BLaER1 treated with 17β-estradiol and CSF1 and Interleukin-3, amounts not matched to agents 10 nM and 100 nM (cell line): ENCODE measurements at regions not wholly inside any gene's neighbourhood (a gene's known extent, or its start where the extent isn't known, plus 50 kb on each side); places are given as distances from the start of the nearest gene placed in this dataset.

Source experiments
- H3K27ac ChIP-seq, 11 experiments: shearing (Covaris generic); formaldehyde crosslinking; 2 replicates each; pipeline ENCODE4 v1.8.1; 2022
- H3K27me3 ChIP-seq, 11 experiments: shearing (Covaris generic); formaldehyde crosslinking; 2 replicates each; pipeline ENCODE4 v1.8.1; 2022
- H3K36me3 ChIP-seq, 11 experiments: shearing (Covaris generic); formaldehyde crosslinking; 2 replicates each; pipeline ENCODE4 v1.8.1; 2022
- H3K4me1 ChIP-seq, 10 experiments: shearing (Covaris generic); formaldehyde crosslinking; 2 replicates each; pipeline ENCODE4 v1.8.1; 2022
- H3K4me2 ChIP-seq, 11 experiments: shearing (Covaris generic); formaldehyde crosslinking; 2 replicates each; pipeline ENCODE4 v1.8.1; 2022
- H3K4me3 ChIP-seq, 10 experiments: shearing (Covaris generic); formaldehyde crosslinking; 2 replicates each; pipeline ENCODE4 v1.8.1; 2022
- H3K9ac ChIP-seq, 11 experiments: shearing (Covaris generic); formaldehyde crosslinking; 2 replicates each; pipeline ENCODE4 v1.8.1; 2022
- H3K9me3 ChIP-seq, 11 experiments: shearing (Covaris generic); formaldehyde crosslinking; replicated peaks in 1 of 11; 2 replicates each; pipeline ENCODE4 v1.8.1; 2022
- H4K20me1 ChIP-seq, 11 experiments: shearing (Covaris generic); formaldehyde crosslinking; 2 replicates each; pipeline ENCODE4 v1.8.1; 2022
- Cebpa-rat ChIP-seq, 11 experiments: shearing (Covaris generic); IDR thresholded peaks; 2 replicates each; pipeline ENCODE4 v1.8.1; 2022

DNA sequence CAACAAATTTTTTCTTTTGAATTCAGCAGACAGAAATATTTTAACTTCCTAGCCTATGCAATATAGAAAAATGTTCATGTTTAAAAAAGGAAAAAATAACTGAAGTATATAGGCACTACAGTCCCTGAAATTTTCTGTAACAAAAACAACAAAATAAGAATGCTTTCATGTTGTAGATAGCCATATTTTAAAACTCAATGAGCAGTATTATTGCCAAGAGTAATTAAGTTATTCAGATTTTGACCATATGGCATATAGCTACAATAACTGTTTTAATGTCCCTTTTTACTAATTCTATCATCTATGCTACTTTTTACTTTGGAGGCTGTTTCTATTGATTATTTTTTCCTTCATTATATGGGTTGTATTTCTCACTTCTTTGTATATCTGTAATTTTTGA lies 283.3 kb upstream of the RIMS1 start:
- Histone ChIP-seq H3K9me3 (no peaks in the 10 kb centered on the region), H3K4me1 (0 out of 20 replicates have a peak, but pooled peaks cover 0 to 6% (median 0%) of the 10 kb centered on the region in 10 experiments), H3K4me3 (no peak overlapping the region), H3K27ac (no peak overlapping the region), H4K20me1 (no peaks in the 10 kb centered on the region), H3K36me3 (no peaks in the 10 kb centered on the region), H3K9ac (no peak overlapping the region), H3K27me3 (no peaks in the 10 kb centered on the region), H3K4me2 (no peak overlapping the region)
- no peak for TF ChIP-seq Cebpa-rat (IDR thresholded peaks at IDR 0.05)

DNA sequence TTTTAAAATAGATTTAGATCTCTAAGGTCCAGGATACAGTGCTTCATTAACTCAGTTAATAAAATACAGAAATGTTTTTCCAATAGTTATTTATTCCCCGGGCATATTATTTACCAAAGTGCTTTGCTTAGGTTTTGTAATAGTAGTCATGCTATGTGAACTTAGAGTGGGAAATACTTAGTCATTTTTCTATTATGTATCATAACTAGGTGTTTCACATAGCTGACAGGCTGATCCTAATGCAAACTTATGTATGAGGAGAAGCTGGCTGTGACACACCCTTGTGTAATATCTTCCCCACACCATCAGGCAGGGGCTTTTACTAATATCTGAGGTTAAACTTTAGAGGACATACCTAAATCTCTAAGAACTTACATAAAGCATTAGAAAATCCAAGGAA lies 277.7 kb upstream of the RIMS1 start:
- Histone ChIP-seq H3K27me3 (no peaks in the 10 kb centered on the region), H3K4me1 (no peaks in the 10 kb centered on the region), H3K36me3 (no peaks in the 10 kb centered on the region), H3K9me3 (no peaks in the 10 kb centered on the region), H4K20me1 (no peaks in the 10 kb centered on the region), H3K27ac (no peak overlapping the region), H3K4me3 (no peak overlapping the region), H3K4me2 (no peak overlapping the region), H3K9ac (no peak overlapping the region)
- no peak for TF ChIP-seq Cebpa-rat (IDR thresholded peaks at IDR 0.05)

DNA sequence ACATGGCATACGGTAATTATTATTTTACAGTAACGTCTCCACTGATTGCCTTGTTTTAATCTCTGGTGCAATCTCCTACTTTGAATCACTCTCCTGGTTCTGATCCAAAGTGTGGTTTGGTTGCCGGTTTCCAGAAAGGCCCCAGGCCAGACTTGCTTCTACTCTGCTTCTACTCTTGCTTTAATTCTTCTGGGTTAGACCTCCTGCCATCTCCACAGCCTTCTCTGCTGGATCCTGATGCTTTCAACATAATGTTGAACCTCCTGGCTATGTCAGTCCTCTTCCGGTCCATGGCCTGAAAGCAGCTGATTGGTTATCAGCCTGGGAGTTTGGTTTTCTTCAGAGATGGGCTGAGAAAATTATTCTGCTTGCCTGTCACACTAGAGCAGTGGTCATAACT lies 266.5 kb upstream of the RIMS1 start:
- no peaks in the 10 kb centered on the region for H3K36me3 ChIP-seq
- no peaks in the 10 kb centered on the region for H3K27me3 ChIP-seq
- TF ChIP-seq Cebpa-rat (IDR thresholded peaks at IDR 0.05), result no peak
- peaks cover 7 to 18% (median 10%) of the 10 kb centered on the region in 11 experiments for H3K9me3 ChIP-seq
- no peak overlapping the region for H3K9ac ChIP-seq
- no peak overlapping the region for H3K4me3 ChIP-seq
- H3K4me2 ChIP-seq, result no peak overlapping the region
- no peaks in the 10 kb centered on the region for H4K20me1 ChIP-seq
- no peak overlapping the region for H3K27ac ChIP-seq
- H3K4me1 ChIP-seq, result peaks cover 0 to 10% (median 0%) of the 10 kb centered on the region in 10 experiments; a peak in 1 of 20 replicates

DNA sequence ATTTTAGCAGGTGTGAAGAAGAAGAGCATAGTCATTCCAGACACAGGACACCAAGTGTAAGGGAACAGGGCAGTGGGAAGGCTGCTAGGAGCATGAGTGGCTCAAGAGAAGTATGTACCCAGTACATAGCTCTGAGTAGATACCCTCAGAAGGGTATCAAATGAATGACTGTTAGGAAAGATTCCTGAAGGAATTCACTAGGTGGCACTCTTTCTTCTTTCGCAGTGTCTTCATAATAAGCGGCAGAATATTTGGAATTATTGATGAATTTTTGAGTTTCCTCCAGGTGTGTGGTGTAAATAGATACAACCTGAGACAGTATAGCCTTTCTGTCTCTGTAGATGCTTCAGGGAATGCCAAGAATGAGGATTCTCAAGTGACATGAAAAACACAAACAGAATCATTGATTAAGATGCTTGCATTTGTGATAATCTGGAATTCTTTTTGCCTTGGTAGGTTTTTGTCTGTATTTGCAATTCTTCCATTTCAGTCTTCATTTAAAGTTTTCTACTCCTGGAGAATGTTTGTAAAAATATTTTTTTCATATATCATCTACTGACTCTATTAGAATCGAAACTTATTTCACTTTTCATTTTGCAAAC lies 264.3 kb upstream of the RIMS1 start:
- TF ChIP-seq Cebpa-rat (IDR thresholded peaks at IDR 0.05), result no peak
- 0 out of 20 replicates have a peak, but pooled peaks cover 0 to 5% (median 0%) of the 10 kb centered on the region in 10 experiments for H3K4me1 ChIP-seq
- H4K20me1 ChIP-seq, result no peaks in the 10 kb centered on the region
- H3K27me3 ChIP-seq, result no peaks in the 10 kb centered on the region
- H3K4me2 ChIP-seq, result no peak overlapping the region
- no peak overlapping the region for H3K27ac ChIP-seq
- H3K9ac ChIP-seq, result no peak overlapping the region
- H3K4me3 ChIP-seq, result no peak overlapping the region
- H3K36me3 ChIP-seq, result peaks cover 0 to 9% (median 0%) of the 10 kb centered on the region in 11 experiments; a peak in 2 of 22 replicates
- H3K9me3 ChIP-seq, result peaks cover 27 to 35% (median 32%) of the 10 kb centered on the region in 11 experiments

DNA sequence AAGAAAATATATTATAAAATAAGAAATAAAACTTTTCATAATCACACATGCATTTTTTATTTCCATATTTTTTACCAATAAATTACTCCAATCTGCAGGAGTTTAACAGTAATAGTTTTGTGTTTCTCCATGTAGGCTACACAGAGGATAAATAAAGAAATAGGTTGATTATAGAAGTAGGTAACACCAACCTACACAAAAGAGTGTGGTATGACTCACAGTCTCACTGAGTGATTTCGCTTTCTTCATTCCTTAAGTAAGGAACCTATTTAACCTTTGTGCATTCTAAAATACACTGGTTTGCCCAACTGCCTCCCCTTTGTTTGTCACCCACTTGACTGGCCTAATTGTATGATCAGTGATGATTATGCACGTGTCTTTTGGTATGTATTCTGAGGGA lies 244.2 kb upstream of the RIMS1 start:
- Histone ChIP-seq H3K27ac (peak overlapping the region in 2 of 11 experiments; percentile 2 to 33; a peak in 2 of 22 replicates), H3K9ac (no peak overlapping the region), H4K20me1 (no peaks in the 10 kb centered on the region), H3K4me3 (no peak overlapping the region), H3K4me2 (peak overlapping the region in 2 of 11 experiments; percentile 16 to 57; a peak in 4 of 22 replicates), H3K4me1 (peaks cover 0 to 19% (median 0%) of the 10 kb centered on the region in 10 experiments; a peak in 6 of 20 replicates), H3K36me3 (no peaks in the 10 kb centered on the region), H3K9me3 (peaks cover 0 to 11% (median 0%) of the 10 kb centered on the region in 11 experiments; a peak in 2 of 22 replicates), H3K27me3 (no peaks in the 10 kb centered on the region)
- no peak for TF ChIP-seq Cebpa-rat (IDR thresholded peaks at IDR 0.05)

DNA sequence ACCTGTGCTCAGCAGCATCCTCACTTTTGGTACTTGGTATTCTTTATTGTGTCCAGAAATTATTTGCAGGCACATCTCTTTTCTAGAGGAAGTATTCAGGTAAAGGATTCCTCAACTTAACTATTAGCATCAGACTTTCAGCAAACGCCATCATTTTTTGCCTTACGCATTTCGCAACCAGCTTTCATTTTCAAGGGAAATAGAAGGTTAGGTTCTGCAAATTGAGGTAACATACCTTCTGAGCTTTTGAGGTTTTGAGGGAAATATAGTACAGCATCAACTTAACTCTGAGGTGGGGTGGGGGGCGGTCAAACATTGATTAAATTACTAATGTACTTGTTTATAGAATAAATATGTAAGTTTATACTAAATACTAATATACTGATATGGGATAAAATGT lies 243.6 kb upstream of the RIMS1 start:
- H3K4me2 ChIP-seq, result peak overlapping the region in 2 of 11 experiments; percentile 16 to 57; a peak in 3 of 22 replicates
- TF ChIP-seq Cebpa-rat (IDR thresholded peaks at IDR 0.05), result peak in 3 of 11 experiments; percentile 38 to 40 (median 39); a peak in 3 of 22 replicates

DNA sequence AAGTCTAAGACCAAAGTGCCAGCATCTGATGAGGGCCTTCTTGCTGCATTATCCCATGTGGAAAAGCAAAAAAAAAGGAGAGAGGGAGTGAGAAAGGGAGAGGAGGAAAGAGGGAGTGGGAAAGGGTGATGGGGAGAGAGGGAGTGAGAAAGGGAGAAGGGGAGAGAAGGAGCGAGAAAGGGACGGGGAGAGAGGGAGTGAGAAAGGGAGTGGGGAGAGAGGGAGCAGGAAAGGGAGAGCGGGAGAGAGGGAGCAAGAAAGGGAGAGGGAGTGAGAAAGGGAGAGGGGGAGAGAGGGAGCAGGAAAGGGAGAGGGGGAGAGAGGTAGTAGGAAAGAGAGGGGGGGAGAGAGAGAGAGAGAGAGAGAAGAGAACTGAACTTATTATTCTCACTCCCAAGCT lies 241.1 kb upstream of the RIMS1 start:
- TF ChIP-seq Cebpa-rat (IDR thresholded peaks at IDR 0.05), result no peak

More for the DNA sequence above, 243.6 kb upstream of the RIMS1 start:
- peaks cover 0 to 19% (median 0%) of the 10 kb centered on the region in 10 experiments; a peak in 6 of 20 replicates for H3K4me1 ChIP-seq
- H3K9ac ChIP-seq, result no peak overlapping the region
- H3K4me3 ChIP-seq, result no peak overlapping the region
- H3K27me3 ChIP-seq, result no peaks in the 10 kb centered on the region
- H3K27ac ChIP-seq, result no peak overlapping the region
- H4K20me1 ChIP-seq, result no peaks in the 10 kb centered on the region
- H3K36me3 ChIP-seq, result no peaks in the 10 kb centered on the region
- H3K9me3 ChIP-seq, result peaks cover 0 to 16% (median 0%) of the 10 kb centered on the region in 11 experiments; a peak in 2 of 22 replicates

DNA sequence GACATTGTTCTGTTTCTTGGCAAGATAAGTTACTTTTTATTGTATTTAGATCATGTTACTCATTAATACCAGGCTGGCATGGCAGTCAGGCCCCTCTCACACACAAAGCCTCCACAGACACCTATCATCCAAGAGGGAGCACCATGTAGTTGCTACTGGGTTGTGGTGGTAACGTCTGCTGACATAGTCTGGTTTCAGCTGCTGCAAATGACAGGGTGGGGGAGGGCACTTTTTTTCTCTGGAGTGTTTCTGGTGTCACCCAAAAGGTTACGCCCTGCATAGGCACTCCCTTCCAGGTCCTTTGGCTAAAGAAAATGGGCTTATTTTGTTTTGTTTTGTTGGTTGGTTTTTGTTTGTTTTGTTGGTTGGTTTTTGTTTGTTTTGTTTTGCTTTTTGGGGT lies 236.4 kb upstream of the RIMS1 start:
- no peaks in the 10 kb centered on the region for H3K36me3 ChIP-seq
- no peaks in the 10 kb centered on the region for H4K20me1 ChIP-seq
- H3K9ac ChIP-seq, result no peak overlapping the region
- H3K27ac ChIP-seq, result no peak overlapping the region
- H3K27me3 ChIP-seq, result no peaks in the 10 kb centered on the region
- no peak overlapping the region for H3K4me2 ChIP-seq
- H3K9me3 ChIP-seq, result peaks cover 0 to 16% (median 0%) of the 10 kb centered on the region in 11 experiments; a peak in 2 of 22 replicates
- H3K4me1 ChIP-seq, result no peaks in the 10 kb centered on the region
- no peak overlapping the region for H3K4me3 ChIP-seq
- TF ChIP-seq Cebpa-rat (IDR thresholded peaks at IDR 0.05), result no peak

More for the DNA sequence above, 241.1 kb upstream of the RIMS1 start:
- H3K27me3 ChIP-seq, result no peaks in the 10 kb centered on the region
- peaks cover 0 to 16% (median 0%) of the 10 kb centered on the region in 11 experiments; a peak in 2 of 22 replicates for H3K9me3 ChIP-seq
- no peak overlapping the region for H3K4me2 ChIP-seq
- H3K4me3 ChIP-seq, result no peak overlapping the region
- H3K9ac ChIP-seq, result no peak overlapping the region
- no peaks in the 10 kb centered on the region for H4K20me1 ChIP-seq
- H3K27ac ChIP-seq, result no peak overlapping the region
- H3K36me3 ChIP-seq, result no peaks in the 10 kb centered on the region
- peaks cover 0 to 19% (median 0%) of the 10 kb centered on the region in 10 experiments; a peak in 6 of 20 replicates for H3K4me1 ChIP-seq

DNA sequence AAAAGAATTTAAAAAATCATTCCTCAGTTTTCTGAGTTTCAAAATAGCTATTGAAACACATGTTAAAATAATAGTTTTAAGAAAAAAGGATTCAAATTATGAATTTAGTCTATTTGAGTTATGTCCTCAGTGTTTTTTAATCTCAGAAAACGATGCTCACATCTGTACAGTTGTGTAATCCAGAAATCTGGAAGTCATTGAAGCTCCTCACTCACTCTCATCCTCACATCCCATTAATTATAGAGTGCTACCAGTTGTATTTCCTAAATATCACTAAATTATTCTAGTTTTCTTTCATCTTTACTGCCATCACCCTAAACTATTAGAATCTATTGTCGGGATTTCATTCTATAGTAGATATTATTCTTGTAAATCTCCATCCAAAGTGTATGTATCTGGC lies 234.7 kb upstream of the RIMS1 start:
- H3K4me1 ChIP-seq, result no peaks in the 10 kb centered on the region
- no peak overlapping the region for H3K9ac ChIP-seq
- no peaks in the 10 kb centered on the region for H3K27me3 ChIP-seq
- peaks cover 0 to 10% (median 0%) of the 10 kb centered on the region in 11 experiments; a peak in 2 of 22 replicates for H3K9me3 ChIP-seq
- no peaks in the 10 kb centered on the region for H4K20me1 ChIP-seq
- TF ChIP-seq Cebpa-rat (IDR thresholded peaks at IDR 0.05), result no peak
- no peak overlapping the region for H3K27ac ChIP-seq
- no peak overlapping the region for H3K4me3 ChIP-seq
- H3K4me2 ChIP-seq, result no peak overlapping the region
- H3K36me3 ChIP-seq, result no peaks in the 10 kb centered on the region

DNA sequence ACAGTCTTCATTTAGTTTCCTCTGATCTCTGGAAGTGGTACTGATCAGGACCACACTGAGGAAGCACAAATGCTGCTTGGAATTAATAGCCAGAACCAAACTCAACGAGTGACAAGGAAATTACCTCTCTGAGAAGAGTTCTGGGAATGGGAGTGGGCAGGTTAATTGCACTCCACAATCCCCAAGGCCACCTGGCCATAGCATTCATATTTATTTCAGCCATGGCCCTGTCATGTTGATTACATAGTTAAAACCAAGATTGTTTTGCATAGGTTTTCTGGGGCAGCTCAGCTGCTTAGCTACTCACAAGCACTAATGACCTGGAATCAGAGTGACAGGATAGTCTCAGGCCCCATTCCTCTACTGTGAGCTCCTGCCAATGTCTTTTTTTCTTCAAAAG lies 230.2 kb upstream of the RIMS1 start:
- Histone ChIP-seq H4K20me1 (no peaks in the 10 kb centered on the region), H3K9me3 (no peaks in the 10 kb centered on the region), H3K4me2 (no peak overlapping the region), H3K36me3 (no peaks in the 10 kb centered on the region), H3K4me1 (no peaks in the 10 kb centered on the region), H3K4me3 (no peak overlapping the region), H3K27ac (no peak overlapping the region), H3K9ac (no peak overlapping the region), H3K27me3 (no peaks in the 10 kb centered on the region)
- no peak for TF ChIP-seq Cebpa-rat (IDR thresholded peaks at IDR 0.05)
